PC-3 (cell line): ENCODE measurements at regions not wholly inside any gene's neighbourhood (a gene's known extent, or its start where the extent isn't known, plus 50 kb on each side); places are given as distances from the start of the nearest gene placed in this dataset.

Experiments used
- CTCF ChIP-seq: fragments of 300-600 bp; sonication (generic); conservative IDR thresholded peaks from 2 replicates; pipeline ENCODE4 v1.5.1; 2017; ENCODE audit warnings: antibody characterized with exemption, low read depth, mild to moderate bottlenecking, low read length
- EZH2phosphoT487 ChIP-seq: fragments of 300-600 bp; sonication (generic); IDR thresholded peaks from 2 replicates; pipeline ENCODE4 v1.6.1; 2018; ENCODE audit warnings: mild to moderate bottlenecking, antibody characterized with exemption, low read length, borderline replicate concordance

GRCh38 chr1:102219463-102219862 is 222.7 kb upstream of the OLFM3 start:
- TF ChIP-seq CTCF (no peak), EZH2phosphoT487 (no peak)
